Left lung (tissue), 4 donors: ENCODE measurements at regions not wholly inside any gene's neighbourhood (a gene's known extent, or its start where the extent isn't known, plus 50 kb on each side); places are given as distances from the start of the nearest gene placed in this dataset.

ENCODE experiments used
- ATAC-seq: fragments of 200-7000 bp; cut with Tn5 transposase; one replicate; pipeline ENCODE4 v1.9.1; 2020; ENCODE audit warnings: moderate library complexity
- DNase-seq, 4 donors: peaks; one replicate each; pipeline ENCODE4 v3.0.0-alpha.2; 2013 to 2020
- H3K27ac ChIP-seq, 2 donors: fragments of 200-600 bp; sonication (generic) in 1 of 2; one replicate each; pipeline versions ENCODE4 v1.5.0 to v1.8.0; 2020 to 2021
- H3K27me3 ChIP-seq, 2 donors: fragments of 200-600 bp; sonication (generic) in 1 of 2; one replicate each; pipeline versions ENCODE4 v1.5.0 to v1.8.0; 2020 to 2021
- H3K36me3 ChIP-seq, 2 donors: fragments of 200-600 bp; sonication (generic) in 1 of 2; one replicate each; pipeline versions ENCODE4 v1.5.0 to v1.8.0; 2020 to 2021
- H3K4me1 ChIP-seq, 2 donors: fragments of 200-600 bp; one replicate each; pipeline ENCODE4 v1.8.0; 2021
- H3K4me3 ChIP-seq, 2 donors: fragments of 200-600 bp; sonication (generic) in 1 of 2; one replicate each; pipeline versions ENCODE4 v1.5.0 to v1.8.0; 2020 to 2021; ENCODE audit warnings: mild to moderate bottlenecking in 1 of 2
- H3K9me3 ChIP-seq, 2 donors: fragments of 200-600 bp; sonication (generic) in 1 of 2; one replicate each; pipeline versions ENCODE4 v1.5.0 to v1.8.0; 2020 to 2021
- intact Hi-C, 2 donors: fragments of 100-400 bp; cut with DNase I; formaldehyde crosslinking; loops; one replicate each; pipeline versions ENCODE4 v1.11.2 to v1.14.2; 2022
- TF ChIP-seq, protein P1 (sequence below), 2 donors: fragments of 200-600 bp; sonication (generic) in 1 of 2; IDR thresholded peaks; one replicate each; pipeline versions ENCODE4 v1.5.0 to v1.8.0; 2021; ENCODE audit warnings: antibody characterized with exemption in 2 of 2
- donor health status: DM: no; HTN: yes; CAD: no.
- donor health status: DM: no; HTN: no; CAD: no.

GRCh38 chr4:131044368-131044767, 1948.4 kb downstream of the C4orf33 start:
- no peaks in the 10 kb centered on the region for H3K4me1 ChIP-seq
- no peaks in the 10 kb centered on the region for H3K9me3 ChIP-seq
- no peaks in the 10 kb centered on the region for H3K27me3 ChIP-seq
- H3K36me3 ChIP-seq = no peaks in the 10 kb centered on the region
- ATAC-seq = no peak
- no peak overlapping the region for H3K27ac ChIP-seq
- no peak overlapping the region for H3K4me3 ChIP-seq
- DNase-seq = no peak
- TF ChIP-seq, protein P1, sequence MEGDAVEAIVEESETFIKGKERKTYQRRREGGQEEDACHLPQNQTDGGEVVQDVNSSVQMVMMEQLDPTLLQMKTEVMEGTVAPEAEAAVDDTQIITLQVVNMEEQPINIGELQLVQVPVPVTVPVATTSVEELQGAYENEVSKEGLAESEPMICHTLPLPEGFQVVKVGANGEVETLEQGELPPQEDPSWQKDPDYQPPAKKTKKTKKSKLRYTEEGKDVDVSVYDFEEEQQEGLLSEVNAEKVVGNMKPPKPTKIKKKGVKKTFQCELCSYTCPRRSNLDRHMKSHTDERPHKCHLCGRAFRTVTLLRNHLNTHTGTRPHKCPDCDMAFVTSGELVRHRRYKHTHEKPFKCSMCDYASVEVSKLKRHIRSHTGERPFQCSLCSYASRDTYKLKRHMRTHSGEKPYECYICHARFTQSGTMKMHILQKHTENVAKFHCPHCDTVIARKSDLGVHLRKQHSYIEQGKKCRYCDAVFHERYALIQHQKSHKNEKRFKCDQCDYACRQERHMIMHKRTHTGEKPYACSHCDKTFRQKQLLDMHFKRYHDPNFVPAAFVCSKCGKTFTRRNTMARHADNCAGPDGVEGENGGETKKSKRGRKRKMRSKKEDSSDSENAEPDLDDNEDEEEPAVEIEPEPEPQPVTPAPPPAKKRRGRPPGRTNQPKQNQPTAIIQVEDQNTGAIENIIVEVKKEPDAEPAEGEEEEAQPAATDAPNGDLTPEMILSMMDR (IDR thresholded peaks at IDR 0.05) = no peak
- intact Hi-C loops = no loop called here

- no peak overlapping the region for H3K4me3 ChIP-seq
- TF ChIP-seq, protein P1 (IDR thresholded peaks at IDR 0.05) = no peak
- H3K9me3 ChIP-seq = no peaks in the 10 kb centered on the region
- H3K27me3 ChIP-seq = no peaks in the 10 kb centered on the region
- DNase-seq (no peak), ATAC-seq (no peak)
- no peak overlapping the region for H3K27ac ChIP-seq
- no peaks in the 10 kb centered on the region for H3K4me1 ChIP-seq
- no peaks in the 10 kb centered on the region for H3K36me3 ChIP-seq
- intact Hi-C loops = no loop called here
Measured at GRCh38 chr4:131046821-131047220, 1950.9 kb downstream of the C4orf33 start.

GRCh38 chr4:131052646-131053045, 1956.7 kb downstream of the C4orf33 start:
- Histone ChIP-seq H3K4me3 (no peak overlapping the region), H3K4me1 (no peaks in the 10 kb centered on the region), H3K36me3 (no peaks in the 10 kb centered on the region), H3K27ac (no peak overlapping the region), H3K9me3 (no peaks in the 10 kb centered on the region), H3K27me3 (no peaks in the 10 kb centered on the region)
- TF ChIP-seq, protein P1 (IDR thresholded peaks at IDR 0.05) = no peak
- ATAC-seq (no peak), DNase-seq (no peak)
- intact Hi-C loops = no loop called here

DNA sequence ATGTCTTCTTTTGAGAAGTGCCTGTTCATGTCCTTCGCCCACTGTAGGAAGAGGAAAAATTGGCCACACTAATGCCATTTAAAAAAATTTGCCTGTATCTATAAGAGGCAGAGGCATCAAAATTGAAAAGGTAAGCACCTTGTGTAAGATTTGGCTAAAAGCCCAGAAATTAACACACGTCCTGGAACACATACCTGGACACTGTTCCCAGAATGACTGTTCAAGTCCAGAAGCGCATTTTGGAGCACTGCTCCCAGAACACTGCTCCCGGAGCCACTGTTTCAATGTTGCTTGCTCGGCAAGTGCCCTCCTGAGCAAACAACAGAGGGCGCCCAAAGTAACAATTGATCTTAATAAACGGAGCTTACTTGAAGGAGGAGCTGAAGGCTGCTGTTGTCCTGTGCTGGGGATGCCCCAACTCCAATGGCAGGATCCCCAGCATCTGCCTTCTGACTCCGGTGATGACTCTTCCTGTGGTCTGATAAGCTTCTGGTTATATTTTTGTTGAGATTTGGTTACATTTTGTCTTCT, 1958.6 kb downstream of the C4orf33 start:
- H3K9me3 ChIP-seq = no peaks in the 10 kb centered on the region
- TF ChIP-seq, protein P1 (IDR thresholded peaks at IDR 0.05) = no peak

DNA sequence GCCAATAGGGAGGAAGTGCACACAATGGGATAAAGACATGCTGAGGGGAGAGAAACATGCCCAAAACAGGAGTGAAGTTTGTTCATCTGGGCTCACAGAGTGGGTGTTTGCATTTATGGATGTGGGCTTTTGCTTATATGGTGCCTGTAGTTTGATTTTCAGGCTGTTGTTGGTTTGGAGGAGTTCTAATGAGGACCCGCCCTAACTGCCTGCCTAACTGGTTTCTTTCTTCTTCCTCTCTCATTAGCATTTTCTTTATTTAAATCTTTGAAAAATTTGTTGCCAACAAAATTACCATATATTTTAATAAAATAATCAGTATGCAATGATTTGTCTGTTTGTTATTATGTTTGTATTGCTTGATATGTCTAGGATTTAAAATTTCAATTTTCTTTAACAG, 1965.8 kb downstream of the C4orf33 start:
- intact Hi-C loops = no loop called here
- TF ChIP-seq, protein P1 (IDR thresholded peaks at IDR 0.05) = no peak

More for the DNA sequence above, 1958.6 kb downstream of the C4orf33 start:
- H3K4me3 ChIP-seq = no peak overlapping the region
- no peaks in the 10 kb centered on the region for H3K36me3 ChIP-seq
- no peak overlapping the region for H3K27ac ChIP-seq
- intact Hi-C loops = no loop called here
- peak in 1 of 4 donors; percentile 23 for DNase-seq
- no peaks in the 10 kb centered on the region for H3K27me3 ChIP-seq
- H3K4me1 ChIP-seq = no peaks in the 10 kb centered on the region
- ATAC-seq = peak; percentile 43

More for the DNA sequence above, 1965.8 kb downstream of the C4orf33 start:
- H3K27ac ChIP-seq = no peak overlapping the region
- H3K4me3 ChIP-seq = no peak overlapping the region
- H3K27me3 ChIP-seq = no peaks in the 10 kb centered on the region
- H3K36me3 ChIP-seq = no peaks in the 10 kb centered on the region
- H3K4me1 ChIP-seq = no peaks in the 10 kb centered on the region
- no peak for ATAC-seq
- DNase-seq = no peak
- peaks cover 0 to 42% of the 10 kb centered on the region in 2 donors for H3K9me3 ChIP-seq
